Keratinocyte (primary cell): ENCODE measurements at regions not wholly inside any gene's neighbourhood (a gene's known extent, or its start where the extent isn't known, plus 50 kb on each side); places are given as distances from the start of the nearest gene placed in this dataset.
"Not testable (repeated sequence)": the region's sequence is repeated elsewhere in the genome, so short reads cannot be mapped to it uniquely, and the experiment has no call there.

Source experiments
- DNase-seq: peaks from one replicate; pipeline ENCODE4 v3.0.0-alpha.2; 2011; ENCODE audit warnings: low read depth, missing footprints, low spot score
- FAIRE-seq: peaks from 2 replicates; lab custom pipeline; 2011; peaks lifted over from hg19 to GRCh38; lab: Jason Lieb, UNC
- H2AFZ ChIP-seq: 2 replicates; pipeline ENCODE4 v1.6.0; 2012; ENCODE audit warnings: low read length, control low read depth, inconsistent platforms; ENCODE audit not compliant: control insufficient read depth
- H3K27ac ChIP-seq: 2 replicates; pipeline ENCODE4 v1.5.1; 2011; ENCODE audit warnings: low read length; ENCODE audit not compliant: control insufficient read depth, insufficient read depth
- H3K27me3 ChIP-seq: 3 replicates; pipeline ENCODE4 v1.6.0; 2011; ENCODE audit warnings: low read length; ENCODE audit not compliant: control insufficient read depth, insufficient read depth; ENCODE audit errors: extremely low read depth
- H3K36me3 ChIP-seq, 2 experiments: 2 replicates in 1 of 2; 3 replicates in 1 of 2; pipeline ENCODE4 v1.5.1; 2011; ENCODE audit warnings: low read length in 2 of 2, mild to moderate bottlenecking in 1 of 2; ENCODE audit not compliant: control insufficient read depth in 2 of 2, insufficient read depth in 2 of 2; ENCODE audit errors: extremely low read depth in 1 of 2
- H3K4me1 ChIP-seq: 3 replicates; pipeline ENCODE4 v1.5.1; 2011; ENCODE audit warnings: low read length; ENCODE audit not compliant: control insufficient read depth, insufficient read depth; ENCODE audit errors: extremely low read depth
- H3K4me2 ChIP-seq: 3 replicates; pipeline ENCODE4 v1.6.0; 2011; ENCODE audit warnings: low read depth, low read length; ENCODE audit not compliant: control insufficient read depth, insufficient read depth; ENCODE audit errors: extremely low read depth
- H3K4me3 ChIP-seq, 3 experiments: fragments of 200-600 bp in 1 of 3; sonication (generic) in 1 of 3; 2 replicates in 2 of 3; 3 replicates in 1 of 3; pipeline ENCODE4 v1.5.1; 2011 to 2016; ENCODE audit warnings: low read length in 3 of 3, mild to moderate bottlenecking in 3 of 3, control low read depth in 2 of 3, inconsistent platforms in 1 of 3, low read depth in 1 of 3, mixed read lengths in 1 of 3, mixed run types in 1 of 3, moderate library complexity in 1 of 3; ENCODE audit not compliant: control insufficient read depth in 2 of 3, insufficient read depth in 2 of 3; ENCODE audit errors: extremely low read depth in 1 of 3
- H3K79me2 ChIP-seq: 2 replicates; pipeline ENCODE4 v1.6.0; 2012; ENCODE audit warnings: low read length; ENCODE audit not compliant: control insufficient read depth, insufficient read depth
- H3K9ac ChIP-seq: 3 replicates; pipeline ENCODE4 v1.6.0; 2011; ENCODE audit warnings: low read length; ENCODE audit not compliant: control insufficient read depth, insufficient read depth; ENCODE audit errors: extremely low read depth
- H3K9me1 ChIP-seq: 3 replicates; pipeline ENCODE4 v1.6.0; 2011; ENCODE audit warnings: low read length; ENCODE audit not compliant: control insufficient read depth, insufficient read depth; ENCODE audit errors: extremely low read depth
- H3K9me3 ChIP-seq: 2 replicates; pipeline ENCODE4 v1.5.1; 2012; ENCODE audit warnings: low read depth, low read length; ENCODE audit not compliant: control insufficient read depth
- H4K20me1 ChIP-seq: 3 replicates; pipeline ENCODE4 v1.6.0; 2011; ENCODE audit warnings: low read length; ENCODE audit not compliant: control insufficient read depth, insufficient read depth; ENCODE audit errors: extremely low read depth
- EZH2 ChIP-seq: IDR thresholded peaks from one replicate; pipeline ENCODE4 v1.6.1; 2012; ENCODE audit warnings: inconsistent platforms, mild to moderate bottlenecking, low read length, moderate library complexity
- dilution Hi-C: fragments of 300-500 bp; cut with MboI; formaldehyde crosslinking; loops from one replicate; pipeline ENCODE4 v1.7.0; 2020; ENCODE audit warnings: low sequenced_read_pairs; ENCODE audit not compliant: extremely low pct_ligation_motif_present
- TF ChIP-seq, protein P1 (sequence below), 3 experiments: IDR thresholded peaks in 1 of 3; conservative IDR thresholded peaks in 1 of 3; optimal IDR thresholded peaks in 1 of 3; 2 replicates in 2 of 3; 3 replicates in 1 of 3; pipeline versions ENCODE3 to v1.5.1; 2011; ENCODE audit warnings: low read length in 3 of 3, mild to moderate bottlenecking in 3 of 3, moderate library complexity in 2 of 3, control low read depth in 1 of 3, inconsistent platforms in 1 of 3; ENCODE audit not compliant: insufficient read depth in 2 of 3; ENCODE audit errors: extremely low read depth in 1 of 3

DNA sequence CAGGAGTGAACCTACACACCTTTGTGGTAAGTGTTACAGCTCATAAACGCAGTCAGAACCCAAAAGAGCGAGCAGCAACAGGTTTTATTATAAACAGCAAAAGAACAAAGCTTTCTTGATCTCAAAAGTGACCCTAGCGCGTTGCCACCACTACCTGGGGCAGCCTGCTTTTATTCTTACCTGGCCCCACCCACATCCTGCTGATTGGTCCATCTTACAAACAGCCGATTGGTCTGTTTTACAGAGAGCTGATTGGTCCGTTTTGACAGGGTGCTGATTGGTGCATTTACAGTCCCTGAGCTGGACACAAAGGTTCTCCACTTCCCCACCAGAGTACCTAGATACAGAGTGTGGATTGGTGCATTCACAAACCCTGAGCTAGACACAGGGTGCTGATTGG, 143.1 kb downstream of the ARRDC4 start:
- H4K20me1 ChIP-seq: no peaks in the 10 kb centered on the region
- H2AFZ ChIP-seq: no peak overlapping the region
- no peaks in the 10 kb centered on the region for H3K4me1 ChIP-seq
- no peaks in the 10 kb centered on the region for H3K79me2 ChIP-seq
- H3K9me3 ChIP-seq: no peaks in the 10 kb centered on the region
- H3K9me1 ChIP-seq: no peaks in the 10 kb centered on the region
- FAIRE-seq (no peak), DNase-seq (no peak)
- no peak overlapping the region for H3K9ac ChIP-seq
- TF ChIP-seq, protein P1, sequence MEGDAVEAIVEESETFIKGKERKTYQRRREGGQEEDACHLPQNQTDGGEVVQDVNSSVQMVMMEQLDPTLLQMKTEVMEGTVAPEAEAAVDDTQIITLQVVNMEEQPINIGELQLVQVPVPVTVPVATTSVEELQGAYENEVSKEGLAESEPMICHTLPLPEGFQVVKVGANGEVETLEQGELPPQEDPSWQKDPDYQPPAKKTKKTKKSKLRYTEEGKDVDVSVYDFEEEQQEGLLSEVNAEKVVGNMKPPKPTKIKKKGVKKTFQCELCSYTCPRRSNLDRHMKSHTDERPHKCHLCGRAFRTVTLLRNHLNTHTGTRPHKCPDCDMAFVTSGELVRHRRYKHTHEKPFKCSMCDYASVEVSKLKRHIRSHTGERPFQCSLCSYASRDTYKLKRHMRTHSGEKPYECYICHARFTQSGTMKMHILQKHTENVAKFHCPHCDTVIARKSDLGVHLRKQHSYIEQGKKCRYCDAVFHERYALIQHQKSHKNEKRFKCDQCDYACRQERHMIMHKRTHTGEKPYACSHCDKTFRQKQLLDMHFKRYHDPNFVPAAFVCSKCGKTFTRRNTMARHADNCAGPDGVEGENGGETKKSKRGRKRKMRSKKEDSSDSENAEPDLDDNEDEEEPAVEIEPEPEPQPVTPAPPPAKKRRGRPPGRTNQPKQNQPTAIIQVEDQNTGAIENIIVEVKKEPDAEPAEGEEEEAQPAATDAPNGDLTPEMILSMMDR (optimal IDR thresholded peaks at IDR 0.05 in 1 of 3, IDR thresholded peaks at IDR 0.05 in 1 of 3, conservative IDR thresholded peaks at IDR 0.05 in 1 of 3; ENCODE audit: extremely low read depth in 1 of 3, insufficient read depth in 2 of 3, low read length in 3 of 3): no peak
- TF ChIP-seq EZH2: no peak
- no peaks in the 10 kb centered on the region for H3K27me3 ChIP-seq
- dilution Hi-C loops: no loop called here
- no peak overlapping the region for H3K27ac ChIP-seq
- H3K4me2 ChIP-seq: no peak overlapping the region
- no peaks in the 10 kb centered on the region for H3K36me3 ChIP-seq
- no peak overlapping the region for H3K4me3 ChIP-seq

DNA sequence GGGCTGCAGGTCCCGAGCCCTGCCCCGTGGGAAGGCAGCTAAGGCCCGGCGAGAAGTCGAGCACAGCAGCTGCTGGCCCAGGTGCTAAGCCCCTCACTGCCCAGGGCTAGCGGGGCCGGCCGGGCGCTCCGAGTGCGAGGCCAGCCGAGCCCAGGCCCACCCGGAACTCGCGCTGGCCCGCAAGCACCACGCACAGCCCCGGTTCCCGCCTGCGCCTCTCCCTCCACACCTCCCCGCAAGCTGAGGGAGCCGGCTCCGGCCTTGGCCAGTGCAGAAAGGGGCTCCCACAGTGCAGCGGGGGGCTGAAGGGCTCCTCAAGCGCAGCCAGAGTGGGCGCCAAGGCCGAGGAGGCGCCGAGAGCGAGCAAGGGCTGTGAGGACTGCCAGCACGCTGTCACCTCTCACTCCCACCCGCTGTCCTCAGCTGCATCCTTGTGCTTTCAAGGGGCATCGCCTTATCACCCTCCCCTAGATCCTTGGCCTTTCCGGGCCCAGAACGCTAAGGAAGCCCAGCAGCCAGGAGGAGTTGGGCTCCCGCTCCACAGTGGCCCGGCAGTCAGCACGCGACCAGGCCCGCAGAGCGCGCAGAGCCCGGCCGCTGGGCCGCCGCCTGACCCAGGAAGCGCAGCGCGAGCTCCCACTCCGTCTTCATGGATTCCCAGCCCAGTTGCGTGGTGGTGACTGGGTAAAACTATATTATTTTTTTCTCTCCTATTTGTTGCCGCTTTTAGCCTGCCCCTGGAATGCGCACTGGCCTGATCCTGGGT, 144.1 kb downstream of the ARRDC4 start:
- H4K20me1 ChIP-seq, H3K4me2 ChIP-seq, H3K9me1 ChIP-seq, H3K4me3 ChIP-seq, H3K9ac ChIP-seq, H3K36me3 ChIP-seq, FAIRE-seq, H3K79me2 ChIP-seq, H3K9me3 ChIP-seq, H2AFZ ChIP-seq, H3K27ac ChIP-seq, DNase-seq, dilution Hi-C loops, H3K4me1 ChIP-seq, H3K27me3 ChIP-seq: not testable (repeated sequence)

DNA sequence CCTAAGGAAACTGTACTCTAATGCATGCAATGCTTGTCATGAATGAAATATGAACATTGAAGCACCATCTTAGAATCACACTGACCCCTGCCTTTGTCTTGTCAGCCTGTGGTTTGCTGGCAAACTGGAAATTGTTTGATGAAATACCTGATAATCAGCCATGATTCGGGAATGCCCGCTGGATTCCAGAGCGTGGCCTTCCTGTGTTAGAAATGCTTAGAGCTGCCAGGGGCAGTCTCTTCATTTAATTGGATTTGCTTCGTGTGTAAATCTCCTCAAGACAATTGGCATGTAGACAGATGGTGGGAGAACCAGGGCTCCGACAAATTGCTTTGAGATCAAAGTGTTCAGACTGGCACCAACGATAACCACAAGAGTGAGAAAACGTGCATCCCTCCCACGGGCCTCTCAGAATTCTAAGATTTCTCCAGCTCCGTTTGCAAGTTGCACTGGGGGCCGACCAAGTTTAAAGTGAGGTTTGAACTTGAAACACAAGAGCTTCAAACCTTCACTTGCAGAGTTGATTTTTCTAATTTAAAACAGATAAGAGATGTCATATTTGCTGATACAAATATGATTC, 146.2 kb downstream of the ARRDC4 start:
- dilution Hi-C loops, H2AFZ ChIP-seq, H3K9me3 ChIP-seq, H3K36me3 ChIP-seq, H3K4me1 ChIP-seq, DNase-seq, H3K9me1 ChIP-seq, H3K4me3 ChIP-seq, H4K20me1 ChIP-seq, H3K4me2 ChIP-seq, H3K27me3 ChIP-seq, H3K27ac ChIP-seq, H3K79me2 ChIP-seq, H3K9ac ChIP-seq: not testable (repeated sequence)
- peak; percentile 69 for FAIRE-seq
